ENCODE measurements at regions not wholly inside any gene's neighbourhood (a gene's known extent, or its start where the extent isn't known, plus 50 kb on each side); places are given as distances from the start of the nearest gene placed in this dataset.

GRCh38 chr16:51807551-51807950, 656.5 kb upstream of the SALL1 start:
- TF ChIP-seq CTCF (IDR thresholded peaks at IDR 0.05) = no peak
- no peak for TF ChIP-seq POLR2A (IDR thresholded peaks at IDR 0.05)
